HG02678 (cell line): ENCODE measurements at regions not wholly inside any gene's neighbourhood (a gene's known extent, or its start where the extent isn't known, plus 50 kb on each side); places are given as distances from the start of the nearest gene placed in this dataset.

Experiments
- ATAC-seq: cut with Tn5 transposase; IDR thresholded peaks from one replicate; pipeline ENCODE4 v1.9.1; 2021; ENCODE audit warnings: mild to moderate bottlenecking, moderate library complexity; ENCODE audit not compliant: unreplicated experiment

- ATAC-seq = no peak
Observed at GRCh38 chr15:35723120-35723847, 177.3 kb upstream of the DPH6 start.

GRCh38 chr15:35723852-35724251, 177.9 kb upstream of the DPH6 start:
- ATAC-seq = no peak

GRCh38 chr15:35724626-35725025, 178.7 kb upstream of the DPH6 start:
- no peak for ATAC-seq

DNA sequence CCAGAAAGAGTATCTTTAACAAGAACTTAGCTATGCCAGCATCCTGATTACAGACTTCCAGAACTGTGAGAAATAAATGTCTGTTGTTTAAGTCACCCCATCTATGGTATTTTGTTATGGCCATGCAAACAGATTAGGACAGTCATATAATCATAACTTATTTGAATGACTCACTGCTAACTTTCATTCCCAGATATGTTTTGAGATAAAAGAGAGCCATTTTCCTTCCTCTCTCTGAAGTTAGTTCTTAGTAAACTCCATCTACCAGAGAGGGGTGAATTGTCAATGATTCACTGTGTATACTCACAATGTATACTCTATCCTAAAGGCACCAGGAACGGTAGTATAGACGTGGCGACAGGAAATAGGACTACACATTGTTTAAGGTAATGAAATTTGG, 179.4 kb upstream of the DPH6 start:
- ATAC-seq = no peak

DNA sequence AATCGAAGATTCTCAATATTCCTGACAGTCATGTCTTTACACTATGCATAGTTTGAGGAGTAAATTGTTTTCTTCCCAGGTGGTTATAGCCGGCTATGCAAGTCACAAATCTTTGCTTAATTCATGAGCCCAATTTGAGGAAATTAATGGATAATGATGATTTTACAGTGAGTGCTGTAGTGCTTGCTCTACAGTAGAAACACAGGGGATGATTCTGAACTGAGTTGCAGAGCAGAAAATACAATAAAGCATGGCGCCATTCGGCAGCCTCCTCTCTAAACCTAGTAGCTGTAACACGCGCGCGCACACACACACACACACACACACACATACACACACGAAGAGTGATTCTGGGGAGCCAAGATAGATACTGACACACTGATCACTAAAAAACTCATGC, 181.7 kb upstream of the DPH6 start:
- ATAC-seq = no peak

DNA sequence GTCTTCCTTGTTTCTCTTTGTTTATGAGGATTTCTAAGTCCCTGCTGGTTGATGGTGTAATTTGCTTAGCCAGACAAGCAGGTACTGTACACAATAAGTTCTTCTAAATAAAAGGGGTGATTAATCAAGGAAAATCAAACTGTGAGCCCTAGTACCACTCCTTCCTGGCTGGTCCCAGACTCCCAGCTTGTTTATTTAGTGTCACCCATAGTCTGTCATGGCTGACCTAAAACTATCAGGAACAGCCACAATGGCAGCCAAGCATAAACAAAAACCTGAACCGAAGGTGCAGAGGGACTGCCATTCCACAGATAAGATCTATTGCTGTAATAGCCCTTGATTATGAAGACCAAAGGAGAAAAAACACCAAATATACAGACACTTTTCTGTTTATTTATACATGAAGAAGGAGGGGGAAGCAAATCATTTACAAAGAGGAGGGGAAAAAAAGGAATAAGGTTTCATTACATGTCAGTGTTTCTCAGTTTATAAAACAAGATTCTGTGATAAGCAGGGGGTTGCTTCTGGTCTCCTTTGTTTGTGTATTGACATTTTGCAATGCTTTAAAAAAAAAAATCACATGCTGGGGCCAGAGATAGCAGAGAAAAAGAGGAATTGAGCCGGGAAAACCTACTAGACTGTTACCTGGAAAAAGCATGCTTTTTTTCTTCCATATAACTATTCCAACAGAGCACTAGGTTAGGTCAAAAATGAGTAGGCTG, 182.4 kb upstream of the DPH6 start:
- ATAC-seq = no peak

GRCh38 chr15:35736150-35736549, 190.2 kb upstream of the DPH6 start:
- no peak for ATAC-seq

DNA sequence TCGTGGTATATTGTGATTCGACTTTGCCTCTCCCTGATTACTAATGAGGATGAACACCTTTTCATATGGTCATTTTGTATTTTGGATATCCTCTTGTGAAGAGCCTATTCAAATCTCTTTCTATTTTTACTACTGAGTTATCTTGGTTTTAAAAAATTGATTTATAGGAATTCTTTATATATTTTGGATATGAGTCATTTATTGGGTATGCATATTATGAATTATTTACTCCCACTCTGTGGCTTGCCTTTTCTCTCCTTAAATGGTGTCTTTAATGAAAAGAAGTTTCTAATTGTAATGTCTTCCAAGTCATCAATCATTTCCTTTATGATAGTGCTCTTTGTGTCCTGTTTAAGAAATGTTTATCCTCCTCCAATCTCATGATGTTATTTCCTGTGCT, 191.5 kb upstream of the DPH6 start:
- no peak for ATAC-seq

- no peak for ATAC-seq
Observed at GRCh38 chr15:35738370-35738769, 192.4 kb upstream of the DPH6 start.

GRCh38 chr15:35740761-35741160, 194.8 kb upstream of the DPH6 start:
- ATAC-seq = no peak

- ATAC-seq = no peak
Observed at GRCh38 chr15:35741395-35741794, 195.4 kb upstream of the DPH6 start.

- no peak for ATAC-seq
Observed at GRCh38 chr15:35741881-35742280, 195.9 kb upstream of the DPH6 start.

DNA sequence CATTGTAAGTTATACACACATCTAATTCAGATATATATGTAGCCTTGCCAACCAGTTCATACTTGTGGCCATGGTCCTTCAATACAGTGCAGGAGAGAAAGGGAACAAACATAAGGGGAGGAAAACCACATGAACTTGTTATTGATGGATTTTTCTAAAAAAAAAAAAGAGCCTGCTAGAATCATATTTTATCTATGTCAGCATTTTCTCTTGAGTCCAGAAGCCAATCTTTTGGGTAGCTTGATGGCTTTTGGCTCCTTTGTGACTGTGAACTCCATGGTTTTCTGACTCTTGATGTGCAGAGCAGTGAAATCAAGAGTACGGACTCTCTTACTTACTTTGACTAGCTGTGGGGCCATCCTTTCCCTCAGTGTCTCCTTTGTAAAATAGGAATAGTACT, 197.4 kb upstream of the DPH6 start:
- ATAC-seq = no peak

DNA sequence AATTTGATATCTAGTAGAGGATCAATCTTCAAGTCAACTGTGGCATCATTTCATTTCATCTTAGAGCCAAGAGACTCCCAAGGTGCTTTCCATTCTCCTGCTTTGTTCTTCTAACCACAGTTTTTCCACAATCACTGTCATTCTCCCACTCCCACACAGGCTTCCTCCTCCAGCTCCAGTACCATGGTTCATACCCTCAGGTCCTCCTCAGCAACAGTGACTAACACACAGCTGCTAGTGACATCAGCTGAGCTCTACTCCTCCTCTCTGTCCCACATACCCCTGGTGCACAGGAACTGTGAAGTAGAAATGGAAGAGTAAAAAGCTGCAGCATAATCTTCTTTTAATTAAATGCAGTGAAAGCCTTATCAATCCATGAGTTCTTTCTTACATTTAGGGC, 200.2 kb upstream of the DPH6 start:
- ATAC-seq = no peak

DNA sequence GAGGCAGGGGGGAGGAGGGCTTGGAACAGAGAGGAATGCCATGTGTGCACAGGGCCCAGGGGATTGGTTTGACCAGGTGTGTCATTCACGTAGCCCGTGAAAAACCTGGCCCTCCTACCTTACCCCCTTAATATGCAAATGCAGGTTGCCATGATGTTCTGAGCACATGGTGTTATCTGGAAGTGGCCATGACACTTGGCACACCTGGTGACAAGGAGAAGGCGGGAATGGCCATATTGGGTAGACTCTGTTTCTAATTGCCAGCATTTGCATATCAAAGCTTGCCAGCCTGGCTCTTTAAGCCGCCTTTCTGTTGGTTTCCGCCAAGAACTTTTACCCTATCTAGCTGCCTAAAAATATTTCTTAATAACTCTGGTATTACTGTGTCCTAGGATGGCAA, 202.1 kb upstream of the DPH6 start:
- ATAC-seq = no peak

GRCh38 chr15:35750051-35750450, 204.1 kb upstream of the DPH6 start:
- no peak for ATAC-seq

GRCh38 chr15:35751413-35752133, 205.6 kb upstream of the DPH6 start:
- ATAC-seq = peak; percentile 64

- ATAC-seq = no peak
Observed at GRCh38 chr15:35752134-35752466, 206.1 kb upstream of the DPH6 start.

GRCh38 chr15:35753486-35753885, 207.5 kb upstream of the DPH6 start:
- no peak for ATAC-seq

DNA sequence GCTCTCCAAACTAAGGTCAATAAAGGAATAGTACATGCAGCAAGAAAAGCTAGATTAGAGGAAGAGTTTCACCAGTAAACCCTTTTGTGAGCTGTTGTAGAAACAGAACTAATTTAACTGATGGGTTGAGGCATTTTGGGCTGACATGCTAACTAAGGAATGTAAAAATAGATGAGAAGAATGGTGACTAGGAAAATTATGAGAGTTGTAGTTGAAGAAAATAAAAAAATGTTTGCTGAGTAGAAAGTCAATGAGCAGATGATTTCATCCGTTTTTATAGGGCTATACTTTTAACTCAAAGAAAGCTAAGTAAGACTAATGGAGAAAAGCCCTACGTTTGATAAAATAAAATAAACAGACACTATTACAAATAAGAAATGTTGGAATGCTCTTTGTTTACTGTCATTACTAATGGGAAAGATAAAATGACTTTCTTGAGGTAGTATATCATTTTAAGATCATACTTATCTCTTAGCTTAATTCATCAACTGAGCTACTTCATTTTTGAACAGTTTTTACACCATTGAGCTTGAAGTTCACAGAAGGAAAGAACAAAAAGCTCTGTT, 209.4 kb upstream of the DPH6 start:
- ATAC-seq = no peak

GRCh38 chr15:35756623-35757022, 210.7 kb upstream of the DPH6 start:
- ATAC-seq = no peak

GRCh38 chr15:35757361-35757760, 211.4 kb upstream of the DPH6 start:
- no peak for ATAC-seq
